Small intestine (tissue), 7 donors: ENCODE measurements at regions not wholly inside any gene's neighbourhood (a gene's known extent, or its start where the extent isn't known, plus 50 kb on each side); places are given as distances from the start of the nearest gene placed in this dataset.
"Not testable (repeated sequence)": the region's sequence is repeated elsewhere in the genome, so short reads cannot be mapped to it uniquely, and the experiment has no call there.

ENCODE experiments used
- DNase-seq, 2 donors: peaks; one replicate each; pipeline versions ENCODE4 v3.0.0 to v3.0.0-alpha.2; 2013
- FAIRE-seq: peaks from 2 replicates; lab custom pipeline; 2012; peaks lifted over from hg19 to GRCh38; lab: Jason Lieb, UNC
- H3K27ac ChIP-seq, 3 donors: one replicate each; pipeline ENCODE4 v1.5.1; 2013; ENCODE audit warnings: low read length in 2 of 3, mild to moderate bottlenecking in 2 of 3, control low read depth in 1 of 3, inconsistent platforms in 1 of 3, low read depth in 1 of 3, moderate library complexity in 1 of 3
- H3K27me3 ChIP-seq, 3 donors: one replicate each; pipeline ENCODE4 v1.6.1; 2013; ENCODE audit warnings: low read length in 3 of 3, inconsistent platforms in 1 of 3; ENCODE audit not compliant: control insufficient read depth in 3 of 3, insufficient read depth in 3 of 3
- H3K36me3 ChIP-seq, 3 donors: one replicate each; pipeline ENCODE4 v1.6.1; 2013; ENCODE audit warnings: low read length in 3 of 3, inconsistent platforms in 1 of 3, low read depth in 1 of 3, mild to moderate bottlenecking in 1 of 3, moderate library complexity in 1 of 3; ENCODE audit not compliant: control insufficient read depth in 3 of 3, insufficient read depth in 2 of 3
- H3K4me1 ChIP-seq, 3 donors: one replicate each; pipeline ENCODE4 v1.6.1; 2013; ENCODE audit warnings: low read length in 2 of 3, inconsistent platforms in 1 of 3, low read depth in 1 of 3, mild to moderate bottlenecking in 1 of 3, moderate library complexity in 1 of 3; ENCODE audit not compliant: control insufficient read depth in 3 of 3, insufficient read depth in 2 of 3
- H3K4me3 ChIP-seq, 3 donors: one replicate each; pipeline ENCODE4 v1.5.1; 2013; ENCODE audit warnings: low read length in 3 of 3, control low read depth in 1 of 3, inconsistent platforms in 1 of 3, low read depth in 1 of 3, mild to moderate bottlenecking in 1 of 3, moderate library complexity in 1 of 3
- H3K9me3 ChIP-seq, 2 donors: one replicate each; pipeline ENCODE4 v1.6.1; 2013; ENCODE audit warnings: low read depth in 1 of 2, low read length in 1 of 2; ENCODE audit not compliant: control insufficient read depth in 2 of 2, insufficient read depth in 1 of 2
- WGBS, 3 donors: extraction: QIAGEN DNeasy Blood & Tissue Kit; methylation state at CpG; one replicate each; pipeline ENCODE4 v1.1.7; 2013; 5-methylcytosine and 5-hydroxymethylcytosine counted together
- donor health status: healthy with polysubstance abuse.
- donor health status: control.
- donor health status: control.
- donor health status: Bipolar disorder and iron deficiency.
- donor health status: healthy.

DNA sequence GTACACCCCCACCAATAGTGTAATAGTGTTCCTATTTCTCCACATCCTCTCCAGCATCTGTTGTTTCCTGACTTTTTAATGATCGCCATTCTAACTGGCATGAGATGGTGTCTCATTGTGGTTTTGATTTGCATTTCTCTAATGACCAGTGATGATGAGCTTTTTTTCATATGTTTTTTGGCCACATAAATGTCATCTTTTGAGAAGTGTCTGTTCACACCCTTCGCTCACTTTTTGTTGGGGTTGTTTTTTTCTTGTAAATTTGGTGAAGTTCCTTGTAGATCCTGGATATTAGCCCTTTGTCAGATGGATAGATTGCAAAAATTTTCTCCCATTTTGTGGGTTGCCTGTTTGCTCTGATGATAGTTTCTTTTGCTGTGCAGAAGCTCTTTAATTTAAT lies 567.7 kb downstream of the MATN1 start:
- H3K4me3 ChIP-seq, DNase-seq, H3K36me3 ChIP-seq, FAIRE-seq, H3K27ac ChIP-seq, H3K27me3 ChIP-seq, H3K4me1 ChIP-seq, H3K9me3 ChIP-seq: not testable (repeated sequence)
- 78 to 96% (median 90%) methylated on average over 2 of the region's 2 CpGs for WGBS, 3 donors

DNA sequence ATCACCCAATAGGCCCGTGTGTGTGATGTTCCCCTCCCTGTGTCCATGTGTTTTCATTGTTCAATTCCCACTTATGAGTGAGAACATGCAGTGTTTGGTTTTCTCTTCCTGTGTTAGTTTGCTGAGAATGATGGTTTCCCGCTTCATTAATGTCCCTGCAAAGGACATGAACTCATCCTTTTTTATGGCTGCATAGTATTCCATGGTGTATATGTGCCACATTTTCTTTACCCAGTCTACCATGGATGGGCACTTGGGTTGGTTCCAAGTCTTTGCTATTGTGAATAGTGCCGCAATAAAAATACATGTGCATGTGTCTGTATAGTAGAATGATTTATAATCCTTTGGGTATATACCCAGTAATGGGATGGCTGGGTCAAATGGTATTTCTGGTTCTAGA lies 568.1 kb downstream of the MATN1 start:
- 73 to 84% (median 76%) methylated on average over 3 of the region's 3 CpGs for WGBS, 3 donors
- H3K36me3 ChIP-seq, H3K4me3 ChIP-seq, FAIRE-seq, H3K27me3 ChIP-seq, DNase-seq, H3K9me3 ChIP-seq, H3K27ac ChIP-seq, H3K4me1 ChIP-seq: not testable (repeated sequence)

DNA sequence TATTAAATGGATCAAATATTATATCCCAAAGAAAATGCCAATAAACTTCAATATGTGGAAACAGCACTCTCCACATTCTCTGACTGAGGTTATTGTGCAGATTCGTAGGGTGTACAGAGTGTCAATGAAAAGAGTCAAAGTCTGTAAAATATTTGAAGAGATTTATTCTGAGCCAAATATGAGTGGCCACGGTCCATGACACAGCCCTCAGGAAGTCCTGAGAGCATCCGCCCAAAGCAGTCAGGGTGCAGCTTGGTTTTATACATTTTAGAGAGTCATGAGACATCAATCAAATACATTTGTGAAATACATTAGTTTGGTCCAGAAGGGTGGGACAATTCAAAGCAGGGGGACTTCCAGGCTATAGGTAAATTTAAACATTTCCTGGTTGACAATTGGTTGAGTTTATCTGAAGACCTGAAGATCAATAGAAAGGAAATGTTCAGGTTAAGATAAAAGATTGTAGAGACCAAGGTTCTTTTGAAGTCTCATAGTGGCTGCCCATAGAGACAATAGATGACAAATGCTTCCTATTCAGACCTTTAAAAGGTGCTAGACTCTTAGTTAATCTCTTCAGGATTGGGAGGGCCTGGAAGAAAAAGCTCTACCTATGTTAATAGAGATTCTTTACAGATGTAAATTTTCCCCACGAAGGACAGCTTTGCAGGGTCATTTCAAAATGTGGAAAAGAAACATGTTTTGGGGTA lies 569.5 kb downstream of the MATN1 start:
- DNase-seq, result no peak
- Histone ChIP-seq H3K36me3 (no peaks in the 10 kb centered on the region), H3K4me1 (no peaks in the 10 kb centered on the region), H3K4me3 (no peak overlapping the region), H3K27ac (no peak overlapping the region), H3K9me3 (peaks cover 0 to 7% of the 10 kb centered on the region in 2 donors), H3K27me3 (peaks cover 0 to 2% (median 0%) of the 10 kb centered on the region in 3 donors)
- FAIRE-seq, result no peak
- 53 to 64% (median 61%) methylated on average over 4 of the region's 4 CpGs for WGBS, 3 donors

DNA sequence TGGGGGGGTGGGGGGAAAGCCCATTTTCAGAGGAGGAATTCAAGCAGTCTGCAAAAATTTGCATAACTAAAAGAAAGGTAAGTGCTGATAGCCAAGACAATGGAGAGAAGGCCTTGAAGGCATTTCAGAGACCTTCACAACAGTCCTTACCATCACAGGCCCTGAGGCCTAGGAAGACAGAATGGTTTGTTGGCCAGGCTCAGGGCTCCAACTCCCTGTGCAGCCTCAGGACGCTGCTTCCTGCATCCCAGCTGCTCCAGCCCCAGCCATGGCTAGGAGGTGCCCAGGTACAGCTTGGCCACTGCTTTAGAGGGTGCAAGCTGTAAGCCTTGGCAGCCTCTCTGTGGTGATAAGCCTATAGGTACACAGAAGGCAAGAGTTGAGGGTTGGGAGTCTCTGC lies 571.6 kb downstream of the MATN1 start:
- H3K27ac ChIP-seq, result no peak overlapping the region
- FAIRE-seq, result no peak
- no peak for DNase-seq
- H3K9me3 ChIP-seq, result peaks cover 0 to 7% of the 10 kb centered on the region in 2 donors
- peaks cover 0 to 4% (median 2%) of the 10 kb centered on the region in 3 donors for H3K27me3 ChIP-seq
- H3K4me1 ChIP-seq, result no peaks in the 10 kb centered on the region
- no peaks in the 10 kb centered on the region for H3K36me3 ChIP-seq
- no peak overlapping the region for H3K4me3 ChIP-seq
- 20 to 60% (median 44%) methylated on average over 1 of the region's 1 CpG for WGBS, 3 donors

DNA sequence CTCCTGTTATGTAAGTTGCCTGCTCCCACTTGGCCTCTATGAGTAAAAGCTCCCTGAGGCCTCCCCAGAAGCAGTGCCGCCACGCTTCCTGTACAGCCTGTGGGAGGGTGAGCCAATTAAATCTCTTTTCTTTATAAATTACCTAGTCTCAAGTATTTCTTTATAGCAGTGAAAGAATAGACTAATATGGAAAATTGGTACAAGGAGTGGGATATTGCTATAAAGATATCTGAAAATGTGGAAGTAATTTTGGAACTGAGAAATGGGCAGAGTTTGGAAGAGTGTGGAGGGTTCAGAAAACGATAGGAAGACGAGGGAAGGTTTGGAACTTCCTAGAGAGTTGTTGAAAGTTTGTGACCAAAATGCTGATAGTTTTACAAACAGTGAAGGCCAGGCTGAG lies 572.3 kb downstream of the MATN1 start:
- DNase-seq (no peak), FAIRE-seq (no peak)
- Histone ChIP-seq H3K27me3 (peaks cover 0 to 4% (median 2%) of the 10 kb centered on the region in 3 donors), H3K4me3 (no peak overlapping the region), H3K36me3 (no peaks in the 10 kb centered on the region), H3K27ac (no peak overlapping the region), H3K4me1 (no peaks in the 10 kb centered on the region), H3K9me3 (peaks cover 0 to 7% of the 10 kb centered on the region in 2 donors)
- 62 to 73% (median 71%) methylated on average over 4 of the region's 4 CpGs for WGBS, 3 donors

DNA sequence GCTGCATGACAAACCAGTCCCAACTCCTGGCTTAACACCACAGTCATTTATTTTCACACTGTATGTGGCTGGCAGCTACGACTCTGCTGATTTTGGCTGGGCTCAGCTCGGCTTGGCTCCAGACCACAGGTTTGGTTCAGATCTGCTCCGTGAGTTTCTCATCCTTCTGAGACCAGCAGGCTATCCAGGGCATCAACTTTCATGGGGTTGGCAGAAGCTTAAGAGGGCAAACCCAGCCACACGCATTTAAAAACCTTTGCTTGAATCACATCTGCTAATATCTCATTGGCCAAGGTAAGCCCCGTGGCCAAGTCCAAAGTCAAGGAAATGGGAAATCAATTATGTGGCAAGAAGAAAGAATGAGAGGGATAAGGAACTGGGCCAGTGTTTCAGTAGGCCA lies 574.2 kb downstream of the MATN1 start:
- FAIRE-seq (no peak), DNase-seq (no peak)
- 66 to 79% (median 70%) methylated on average over 5 of the region's 5 CpGs for WGBS, 3 donors
- Histone ChIP-seq H3K9me3 (peaks cover 0 to 7% of the 10 kb centered on the region in 2 donors), H3K27ac (no peak overlapping the region), H3K36me3 (no peaks in the 10 kb centered on the region), H3K4me3 (no peak overlapping the region), H3K4me1 (no peaks in the 10 kb centered on the region), H3K27me3 (peaks cover 0 to 4% (median 2%) of the 10 kb centered on the region in 3 donors)

DNA sequence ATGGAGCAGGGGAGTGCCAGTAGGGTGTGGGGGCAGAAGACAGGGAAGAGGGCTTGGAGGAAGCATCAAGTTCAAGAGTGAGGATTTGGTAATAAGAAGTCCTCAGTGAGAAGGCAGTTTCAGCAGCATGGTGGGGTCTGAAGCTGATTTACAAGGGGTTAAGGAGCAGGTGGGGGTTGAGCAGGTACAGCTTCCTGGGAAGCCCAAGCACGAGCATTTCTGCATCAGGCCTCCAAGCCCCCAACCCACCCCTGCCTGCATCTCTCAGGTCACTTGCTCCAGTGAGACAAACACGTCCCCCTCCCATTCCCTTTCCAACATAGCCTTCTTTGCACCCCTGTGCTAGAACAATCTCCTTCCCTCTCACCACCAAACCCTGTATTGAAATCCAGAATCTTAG lies 574.7 kb downstream of the MATN1 start:
- no peak overlapping the region for H3K4me3 ChIP-seq
- 42 to 65% (median 63%) methylated on average over 2 of the region's 2 CpGs for WGBS, 3 donors
- H3K36me3 ChIP-seq, result no peaks in the 10 kb centered on the region
- H3K27ac ChIP-seq, result no peak overlapping the region
- FAIRE-seq (no peak), DNase-seq (no peak)
- peaks cover 0 to 7% of the 10 kb centered on the region in 2 donors for H3K9me3 ChIP-seq
- H3K4me1 ChIP-seq, result no peaks in the 10 kb centered on the region
- H3K27me3 ChIP-seq, result peaks cover 0 to 4% (median 2%) of the 10 kb centered on the region in 3 donors

DNA sequence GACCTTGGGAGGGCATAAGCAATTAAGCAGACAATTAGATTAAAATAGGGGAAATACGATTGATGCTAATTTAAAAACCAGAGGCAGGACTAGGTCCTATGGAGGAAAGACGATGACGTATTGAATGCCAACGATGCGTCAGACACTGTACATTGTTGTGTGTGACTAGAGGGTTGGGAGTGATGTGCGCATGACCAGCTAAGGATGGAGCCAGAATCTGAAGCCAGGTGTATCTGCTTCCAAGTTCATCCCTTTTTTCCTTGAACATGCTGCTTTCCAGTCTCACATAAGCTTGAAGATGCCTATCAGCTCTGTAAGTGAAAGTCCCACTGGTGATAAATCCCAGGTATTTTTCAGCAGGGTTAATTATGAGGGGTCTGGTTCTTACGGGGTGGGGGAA lies 576.2 kb downstream of the MATN1 start:
- no peak overlapping the region for H3K4me3 ChIP-seq
- peaks cover 0 to 10% of the 10 kb centered on the region in 2 donors for H3K9me3 ChIP-seq
- peaks cover 0 to 4% (median 0%) of the 10 kb centered on the region in 3 donors for H3K27me3 ChIP-seq
- H3K4me1 ChIP-seq, result no peaks in the 10 kb centered on the region
- FAIRE-seq, result no peak
- no peak for DNase-seq
- WGBS, 3 donors, result 88 to 94% (median 91%) methylated on average over 7 of the region's 7 CpGs
- H3K27ac ChIP-seq, result no peak overlapping the region
- H3K36me3 ChIP-seq, result no peaks in the 10 kb centered on the region

DNA sequence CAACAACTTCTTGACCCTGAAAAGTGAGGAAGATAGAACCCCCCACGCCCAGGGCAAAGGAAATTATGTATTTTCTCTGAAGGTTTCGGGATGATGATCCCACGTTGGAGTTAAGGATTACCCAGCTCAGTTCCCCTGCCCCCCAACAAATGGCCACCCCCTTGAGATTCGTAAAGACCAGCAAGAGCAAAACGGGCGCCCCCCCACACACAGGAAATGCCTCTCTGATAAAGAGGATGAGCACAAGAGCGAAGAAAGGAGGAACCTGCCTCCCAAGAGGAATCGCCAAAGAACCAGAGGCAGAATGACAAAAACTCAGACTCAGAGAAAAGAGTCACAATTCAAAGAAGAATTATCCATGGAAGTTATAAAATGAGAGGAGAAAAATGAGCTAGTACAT lies 576.9 kb downstream of the MATN1 start:
- Histone ChIP-seq H3K27me3 (peaks cover 0 to 4% (median 0%) of the 10 kb centered on the region in 3 donors), H3K36me3 (no peaks in the 10 kb centered on the region), H3K9me3 (peaks cover 0 to 4% of the 10 kb centered on the region in 2 donors), H3K27ac (no peak overlapping the region), H3K4me1 (no peaks in the 10 kb centered on the region), H3K4me3 (no peak overlapping the region)
- DNase-seq (no peak), FAIRE-seq (no peak)
- 51 to 64% (median 54%) methylated on average over 8 of the region's 8 CpGs for WGBS, 3 donors
